Activated CD4-positive, alpha-beta T cell treated with anti-CD3 and anti-CD28 coated beads, Interleukin-2, amount 50 U/mL, for 4 hours (primary cell): ENCODE measurements at regions not wholly inside any gene's neighbourhood (a gene's known extent, or its start where the extent isn't known, plus 50 kb on each side); places are given as distances from the start of the nearest gene placed in this dataset.
"Not testable (repeated sequence)": the region's sequence is repeated elsewhere in the genome, so short reads cannot be mapped to it uniquely, and the experiment has no call there.

Source experiments
- DNase-seq, 2 experiments: peaks; one replicate each; pipeline ENCODE4 v3.0.0-alpha.2; 2020

- no peak for DNase-seq
These were observed 391.3 kb upstream of the GYPC start for GRCh38 chr2:126264625-126265024.

- DNase-seq: no peak
These were observed 386.0 kb upstream of the GYPC start for GRCh38 chr2:126269911-126270310.

- DNase-seq: no peak
These were observed 385.4 kb upstream of the GYPC start for GRCh38 chr2:126270587-126270986.

GRCh38 chr2:126272401-126272800 is 383.6 kb upstream of the GYPC start:
- no peak for DNase-seq

GRCh38 chr2:126275098-126275497 is 380.9 kb upstream of the GYPC start:
- no peak for DNase-seq

- not testable (repeated sequence) for DNase-seq
These were observed 379.7 kb upstream of the GYPC start for GRCh38 chr2:126276268-126276667.

GRCh38 chr2:126288362-126288761 is 367.6 kb upstream of the GYPC start:
- DNase-seq: no peak

- DNase-seq: not testable (repeated sequence)
These were observed 362.0 kb upstream of the GYPC start for GRCh38 chr2:126293962-126294361.

- DNase-seq: no peak
These were observed 356.4 kb upstream of the GYPC start for GRCh38 chr2:126299469-126299976.

GRCh38 chr2:126300348-126300747 is 355.6 kb upstream of the GYPC start:
- no peak for DNase-seq

GRCh38 chr2:126302043-126302442 is 353.9 kb upstream of the GYPC start:
- DNase-seq: no peak

GRCh38 chr2:126303113-126303512 is 352.8 kb upstream of the GYPC start:
- no peak for DNase-seq

GRCh38 chr2:126304154-126304553 is 351.8 kb upstream of the GYPC start:
- DNase-seq: no peak

- no peak for DNase-seq
These were observed 349.4 kb upstream of the GYPC start for GRCh38 chr2:126306539-126306938.

GRCh38 chr2:126307740-126308139 is 348.2 kb upstream of the GYPC start:
- no peak for DNase-seq

GRCh38 chr2:126309185-126309584 is 346.8 kb upstream of the GYPC start:
- DNase-seq: no peak

GRCh38 chr2:126312579-126312978 is 343.4 kb upstream of the GYPC start:
- no peak for DNase-seq

GRCh38 chr2:126315828-126316227 is 340.1 kb upstream of the GYPC start:
- no peak for DNase-seq

GRCh38 chr2:126317790-126318431 is 338.0 kb upstream of the GYPC start:
- DNase-seq: no peak

GRCh38 chr2:126322342-126322741 is 333.6 kb upstream of the GYPC start:
- DNase-seq: no peak

- no peak for DNase-seq
These were observed 330.8 kb upstream of the GYPC start for GRCh38 chr2:126325202-126325601.

- no peak for DNase-seq
These were observed 326.8 kb upstream of the GYPC start for GRCh38 chr2:126329173-126329572.

- no peak for DNase-seq
These were observed 313.5 kb upstream of the GYPC start for GRCh38 chr2:126342457-126342856.

- DNase-seq: no peak
These were observed 312.8 kb upstream of the GYPC start for GRCh38 chr2:126343136-126343535.

- DNase-seq: no peak
These were observed 311.5 kb upstream of the GYPC start for GRCh38 chr2:126344493-126344892.
